Fibroblast of pulmonary artery (primary cell): ENCODE measurements at regions not wholly inside any gene's neighbourhood (a gene's known extent, or its start where the extent isn't known, plus 50 kb on each side); places are given as distances from the start of the nearest gene placed in this dataset.
A peak's percentile ranks its signal among the peaks of the same experiment; 100 is the strongest.

Experiments used
- DNase-seq: peaks from one replicate; pipeline ENCODE4 v3.0.0-alpha.2; 2010; ENCODE audit warnings: low read depth
- H3K4me3 ChIP-seq: replicated peaks from 2 replicates; pipeline ENCODE4 v1.5.1; 2011; ENCODE audit warnings: low read depth, mild to moderate bottlenecking, control low read depth, low read length, moderate library complexity
- CTCF ChIP-seq: IDR thresholded peaks from 2 replicates; pipeline ENCODE4 v1.5.1; 2011; ENCODE audit warnings: mild to moderate bottlenecking, control low read depth, low read length, inconsistent platforms; ENCODE audit errors: missing control alignments

- no peak overlapping the region for H3K4me3 ChIP-seq
- no peak for DNase-seq
- no peak for TF ChIP-seq CTCF
Measured at GRCh38 chr15:38814891-38815290, 250.3 kb upstream of the RASGRP1 start.

- TF ChIP-seq CTCF: peak; percentile 100
- no peak overlapping the region for H3K4me3 ChIP-seq
- DNase-seq: peak; percentile 71
Measured at GRCh38 chr15:38817427-38818156, 253.0 kb upstream of the RASGRP1 start.

DNA sequence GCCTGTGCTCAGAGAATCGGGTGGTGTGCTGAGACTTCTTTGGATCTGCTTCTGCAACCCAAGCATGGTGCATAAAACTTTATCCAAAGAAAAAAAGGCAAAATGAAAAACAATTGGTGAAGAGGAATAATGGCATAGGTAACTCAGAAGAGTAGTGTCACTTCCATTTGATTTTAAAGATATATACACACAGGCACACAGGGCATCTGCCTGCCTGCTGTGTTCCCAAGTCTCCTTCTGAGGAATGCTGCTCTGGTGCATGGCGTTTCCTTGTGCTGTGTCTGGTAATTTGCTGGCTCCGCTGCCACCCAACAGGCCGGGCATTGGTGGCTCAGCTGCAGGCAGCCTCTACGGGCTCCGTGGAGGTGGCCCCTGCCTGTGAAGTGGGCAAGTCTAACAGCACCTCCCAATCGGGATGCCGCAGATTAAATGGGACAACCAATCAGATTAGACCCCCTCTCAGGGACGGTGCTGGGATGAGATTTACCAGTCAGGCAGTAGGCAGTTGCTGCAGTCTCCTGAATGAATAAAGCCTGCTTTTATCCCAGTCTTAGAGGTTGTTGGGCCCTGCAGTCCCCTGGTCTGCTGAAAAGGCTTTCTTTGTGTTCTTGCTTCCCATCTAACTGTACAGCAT, 253.7 kb upstream of the RASGRP1 start:
- H3K4me3 ChIP-seq: no peak overlapping the region
- no peak for DNase-seq
- TF ChIP-seq CTCF: no peak

DNA sequence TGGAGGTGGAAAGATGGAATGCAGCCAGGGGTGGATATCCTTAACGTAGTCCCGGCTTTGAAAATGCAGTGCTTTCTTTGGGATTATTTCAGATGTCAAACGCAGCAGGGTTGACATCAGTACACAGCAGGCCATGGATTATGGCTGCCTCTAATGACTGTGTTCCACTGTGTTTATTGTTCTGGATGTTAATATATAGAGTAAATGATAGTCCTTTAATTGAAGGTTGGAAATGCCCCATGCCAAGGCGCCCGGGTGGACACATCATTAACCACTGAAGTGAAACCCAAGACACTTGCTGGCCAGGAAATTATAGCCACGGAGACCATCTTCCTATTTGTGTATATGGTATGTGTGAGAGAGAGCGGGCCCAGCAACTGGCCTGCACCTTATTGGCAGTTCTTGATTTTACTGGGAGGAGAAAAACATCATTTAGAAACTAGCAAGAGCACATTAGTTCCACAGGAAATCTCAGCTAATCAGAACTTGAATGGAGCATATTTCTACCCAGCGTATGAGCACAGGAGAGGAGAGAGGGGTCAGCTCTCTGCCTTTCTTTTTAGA, 254.9 kb upstream of the RASGRP1 start:
- no peak for DNase-seq
- H3K4me3 ChIP-seq: no peak overlapping the region
- no peak for TF ChIP-seq CTCF

GRCh38 chr15:38823263-38823662, 258.6 kb upstream of the RASGRP1 start:
- DNase-seq: peak; percentile 46
- no peak overlapping the region for H3K4me3 ChIP-seq
- no peak for TF ChIP-seq CTCF

DNA sequence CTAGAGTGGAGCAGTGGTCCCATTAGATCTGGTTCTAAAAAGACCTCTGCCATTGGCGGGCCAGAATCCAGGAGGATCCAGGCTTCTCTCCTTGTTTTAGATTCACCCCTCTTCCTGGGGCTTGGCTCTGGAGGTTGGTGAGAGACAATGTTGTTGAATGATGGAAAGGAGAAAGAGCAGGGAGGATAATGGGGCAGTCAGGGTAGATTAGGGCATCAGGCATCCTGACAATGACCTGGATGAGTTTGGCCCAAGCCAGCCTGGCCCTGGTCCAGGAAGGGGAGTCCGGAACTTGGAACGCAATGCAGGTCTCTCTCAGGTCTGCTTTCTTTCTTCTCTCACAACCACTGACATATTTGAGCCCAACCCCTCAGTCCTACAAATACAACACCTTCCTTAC, 260.1 kb upstream of the RASGRP1 start:
- TF ChIP-seq CTCF: no peak
- no peak for DNase-seq
- H3K4me3 ChIP-seq: no peak overlapping the region
